Urinary bladder (tissue), 3 donors: ENCODE measurements at regions not wholly inside any gene's neighbourhood (a gene's known extent, or its start where the extent isn't known, plus 50 kb on each side); places are given as distances from the start of the nearest gene placed in this dataset.
"Not testable (repeated sequence)": the region's sequence is repeated elsewhere in the genome, so short reads cannot be mapped to it uniquely, and the experiment has no call there.

Experiments
- DNase-seq: peaks from one replicate; pipeline ENCODE4 v3.0.0-alpha.2; 2015; ENCODE audit errors: extremely low spot score
- H3K27ac ChIP-seq: one replicate; pipeline ENCODE4 v1.5.1; 2013; ENCODE audit warnings: low read depth, mild to moderate bottlenecking, moderate library complexity
- H3K36me3 ChIP-seq: one replicate; pipeline ENCODE4 v1.6.1; 2013; ENCODE audit warnings: mild to moderate bottlenecking, moderate library complexity; ENCODE audit not compliant: insufficient read depth
- H3K4me1 ChIP-seq: one replicate; pipeline ENCODE4 v1.6.1; 2013; ENCODE audit warnings: mild to moderate bottlenecking, moderate library complexity; ENCODE audit not compliant: insufficient read depth
- H3K4me3 ChIP-seq: one replicate; pipeline ENCODE4 v1.5.1; 2013; ENCODE audit warnings: low read depth, low read length
- WGBS: extraction: QIAGEN DNeasy Blood & Tissue Kit; methylation state at CpG from one replicate; pipeline ENCODE4 v1.1.7; 2013; 5-methylcytosine and 5-hydroxymethylcytosine counted together
- donor health status: healthy with polysubstance abuse.
- donor health status: healthy.

DNA sequence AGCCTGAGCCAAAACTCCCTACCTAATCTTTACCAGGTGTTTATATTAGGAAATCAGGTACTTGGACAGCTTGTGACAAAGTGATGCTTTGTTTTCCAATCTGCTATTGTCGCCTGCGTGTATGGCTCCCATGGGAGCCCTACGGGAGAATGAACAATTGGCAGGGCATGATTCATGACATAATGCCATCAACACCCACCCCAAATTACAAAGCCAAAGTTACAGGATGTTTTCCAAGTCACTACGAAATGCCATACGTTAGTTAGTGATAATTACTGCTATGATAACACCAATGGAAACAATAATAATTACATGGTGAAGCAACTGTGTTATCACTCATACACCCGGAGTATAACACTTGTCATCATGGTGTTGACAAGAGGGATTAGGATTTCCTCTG lies 226.4 kb downstream of the FAM181B start:
- Histone ChIP-seq H3K4me3 (no peak overlapping the region), H3K27ac (no peak overlapping the region), H3K36me3 (no peaks in the 10 kb centered on the region), H3K4me1 (peaks cover 1% of the 10 kb centered on the region)
- DNase-seq, result no peak
- WGBS, result 51% methylated on average over 6 of the region's 6 CpGs

DNA sequence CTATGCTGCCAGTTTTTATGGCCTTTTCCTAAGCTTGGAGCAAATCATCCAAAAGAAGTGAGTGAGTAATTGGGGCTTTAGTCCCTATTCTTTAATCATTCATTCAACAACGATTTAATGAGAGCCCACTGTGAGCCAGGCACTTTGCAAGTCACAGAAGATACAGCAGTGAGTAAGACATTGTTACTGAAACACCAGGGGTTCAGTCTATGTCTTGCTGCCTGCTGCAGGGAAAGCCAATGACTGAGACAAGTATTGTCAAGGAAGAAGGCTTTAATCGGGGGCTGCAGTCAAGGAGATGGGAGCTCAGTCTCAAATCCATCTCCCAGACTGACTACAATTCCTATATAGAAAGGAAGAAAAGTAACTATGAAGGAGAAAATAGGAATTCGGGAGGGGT lies 228.3 kb downstream of the FAM181B start:
- Histone ChIP-seq H3K4me3 (no peak overlapping the region), H3K36me3 (no peaks in the 10 kb centered on the region), H3K4me1 (peaks cover 1% of the 10 kb centered on the region), H3K27ac (no peak overlapping the region)
- WGBS, result 56% methylated on average over 3 of the region's 3 CpGs
- no peak for DNase-seq

DNA sequence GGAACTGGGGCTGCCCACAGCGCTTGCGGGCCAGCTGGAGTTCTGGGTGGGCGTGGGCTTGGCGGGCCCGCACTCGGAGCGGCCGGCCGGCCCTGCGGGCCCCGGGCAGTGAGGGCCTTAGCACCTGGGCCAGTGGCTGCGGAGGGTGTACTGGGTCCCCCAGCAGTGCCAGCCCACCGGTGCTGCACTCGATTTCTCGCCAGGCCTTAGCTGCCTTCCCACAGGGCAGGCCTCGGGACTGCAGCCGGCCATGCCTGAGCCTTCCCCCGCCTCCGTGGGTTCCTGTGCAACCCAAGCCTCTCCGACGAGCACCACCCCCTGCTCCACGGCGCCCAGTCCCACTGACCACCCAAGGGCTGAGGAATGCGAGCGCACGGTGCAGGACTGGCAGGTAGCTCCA lies 232.5 kb downstream of the FAM181B start:
- not testable (repeated sequence) for H3K4me1 ChIP-seq, H3K27ac ChIP-seq, H3K4me3 ChIP-seq, DNase-seq, H3K36me3 ChIP-seq
- WGBS, result 96% methylated on average over 26 of the region's 26 CpGs

DNA sequence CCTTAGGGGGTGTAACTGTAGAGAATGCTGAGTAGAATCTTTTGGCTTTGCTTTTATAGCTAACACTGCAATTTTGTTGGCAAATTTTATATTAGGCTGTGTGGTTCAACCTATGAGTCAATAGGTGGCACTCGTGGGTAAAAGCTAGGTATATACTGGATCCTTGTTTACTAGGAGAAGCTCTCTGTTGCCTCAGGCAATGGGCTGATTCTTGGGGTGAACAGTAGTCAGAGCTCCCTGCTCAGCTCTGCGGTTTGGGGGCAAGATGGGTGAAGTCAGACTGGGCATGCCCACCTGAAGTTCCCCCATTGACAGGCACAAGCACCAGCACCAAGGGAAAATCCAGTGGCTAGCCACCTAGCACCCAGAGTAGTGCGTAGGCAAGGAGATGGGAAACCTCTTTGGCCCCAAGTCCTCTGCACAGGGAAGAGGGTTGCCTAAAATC lies 238.7 kb downstream of the FAM181B start:
- no peak overlapping the region for H3K4me3 ChIP-seq
- no peaks in the 10 kb centered on the region for H3K4me1 ChIP-seq
- H3K27ac ChIP-seq, result no peak overlapping the region
- no peaks in the 10 kb centered on the region for H3K36me3 ChIP-seq
- DNase-seq, result no peak
- WGBS, result 46% methylated on average over 3 of the region's 3 CpGs

DNA sequence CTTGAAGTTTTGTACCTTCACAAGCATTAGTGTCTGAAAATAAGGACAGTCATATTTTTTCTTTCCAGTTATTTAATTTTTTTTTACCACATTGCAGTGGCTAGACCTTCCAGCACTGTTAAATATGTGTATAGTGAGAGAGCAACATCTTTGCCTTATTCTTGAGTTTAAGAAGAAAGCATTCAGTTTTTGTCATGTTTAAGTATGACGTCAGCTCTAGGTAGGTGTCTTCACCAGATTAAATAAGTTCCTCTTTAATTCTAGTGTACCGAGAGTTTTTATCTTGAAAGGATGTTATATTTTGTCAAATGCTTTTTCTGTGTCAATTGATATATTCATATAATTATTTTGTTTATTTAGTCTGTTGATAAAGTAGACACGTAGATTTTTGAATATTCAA lies 258.8 kb downstream of the FAM181B start:
- no peak overlapping the region for H3K4me3 ChIP-seq
- H3K4me1 ChIP-seq, result no peaks in the 10 kb centered on the region

DNA sequence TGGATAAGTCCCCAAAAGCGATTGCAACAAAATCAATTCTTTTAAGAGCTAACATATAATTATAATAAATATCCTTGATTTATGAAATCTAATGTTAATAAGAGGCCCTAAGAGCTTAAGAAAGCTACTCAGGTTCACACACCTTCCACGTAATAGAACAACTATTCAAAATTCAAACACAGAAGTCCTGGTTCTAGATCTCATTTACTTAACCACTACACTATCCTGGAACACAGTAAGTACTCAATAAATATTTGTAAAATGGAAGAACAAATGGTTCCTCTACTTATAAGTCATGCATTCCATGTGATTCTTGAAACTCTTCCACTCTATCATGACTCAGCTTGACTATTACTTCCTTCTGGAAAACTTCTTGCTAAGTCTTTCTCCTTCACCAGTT lies 268.2 kb downstream of the FAM181B start:
- no peak for DNase-seq
- Histone ChIP-seq H3K4me1 (no peaks in the 10 kb centered on the region), H3K36me3 (no peaks in the 10 kb centered on the region), H3K4me3 (no peak overlapping the region), H3K27ac (no peak overlapping the region)
- 92% methylated on average over 2 of the region's 2 CpGs for WGBS

More for the DNA sequence above, 258.8 kb downstream of the FAM181B start:
- WGBS, result 71% methylated on average over 3 of the region's 3 CpGs
- DNase-seq, result no peak
- H3K36me3 ChIP-seq, result no peaks in the 10 kb centered on the region
- no peak overlapping the region for H3K27ac ChIP-seq

DNA sequence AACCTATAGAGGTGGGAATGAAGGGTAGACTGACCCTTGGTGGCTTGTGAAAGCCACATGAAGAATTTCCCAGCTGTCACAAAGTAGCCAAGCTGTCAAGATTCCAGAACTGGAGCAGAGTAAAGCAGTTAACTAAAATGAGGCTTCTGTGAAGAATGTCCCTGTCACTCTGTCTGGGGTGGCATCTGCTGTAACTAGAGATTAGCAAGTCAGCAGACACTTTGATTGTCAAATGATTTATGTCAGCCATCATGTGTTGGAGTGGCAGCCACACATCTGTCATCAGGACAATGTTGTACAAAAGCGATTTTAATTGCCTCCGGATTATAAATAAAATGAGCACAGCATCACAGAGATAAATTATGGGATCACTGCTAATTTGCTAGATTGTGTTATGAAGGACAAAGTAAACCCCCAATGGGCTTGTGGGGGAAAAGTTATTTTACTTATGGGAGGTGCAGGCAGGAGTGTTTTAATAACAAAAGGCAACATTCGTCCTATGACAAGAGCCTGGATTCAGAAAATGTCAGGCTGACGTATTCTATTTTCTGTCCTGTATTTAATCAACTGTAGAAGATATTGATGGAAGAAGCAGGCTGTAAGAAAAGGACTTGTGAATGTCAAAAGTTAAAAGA lies 270.9 kb downstream of the FAM181B start:
- H3K4me1 ChIP-seq, result no peaks in the 10 kb centered on the region
- no peak for DNase-seq
- H3K4me3 ChIP-seq, result no peak overlapping the region
- WGBS, result 71% methylated on average over 4 of the region's 4 CpGs
- no peak overlapping the region for H3K27ac ChIP-seq
- no peaks in the 10 kb centered on the region for H3K36me3 ChIP-seq

DNA sequence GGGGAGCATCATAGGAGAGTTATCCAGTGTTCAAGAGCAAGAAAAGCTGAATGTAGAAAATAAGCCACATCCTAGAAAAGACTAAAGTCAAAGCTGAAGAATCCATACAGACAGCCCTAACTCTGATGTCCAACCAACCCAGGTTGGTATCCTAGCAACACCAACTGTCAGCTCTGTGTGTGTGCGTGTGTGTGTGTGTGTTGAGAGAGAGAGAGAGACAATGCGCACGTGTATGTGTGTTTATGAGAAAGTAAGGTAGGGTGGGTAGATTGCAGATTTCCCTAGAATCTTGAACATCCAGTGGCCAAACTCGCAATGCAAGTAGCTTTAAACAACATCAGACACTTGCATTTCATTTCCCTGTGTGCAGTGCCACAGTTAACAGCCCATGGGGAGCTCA lies 274.9 kb downstream of the FAM181B start:
- no peak for DNase-seq
- 38% methylated on average over 4 of the region's 4 CpGs for WGBS
- no peaks in the 10 kb centered on the region for H3K36me3 ChIP-seq
- H3K27ac ChIP-seq, result no peak overlapping the region
- H3K4me3 ChIP-seq, result no peak overlapping the region
- no peaks in the 10 kb centered on the region for H3K4me1 ChIP-seq

DNA sequence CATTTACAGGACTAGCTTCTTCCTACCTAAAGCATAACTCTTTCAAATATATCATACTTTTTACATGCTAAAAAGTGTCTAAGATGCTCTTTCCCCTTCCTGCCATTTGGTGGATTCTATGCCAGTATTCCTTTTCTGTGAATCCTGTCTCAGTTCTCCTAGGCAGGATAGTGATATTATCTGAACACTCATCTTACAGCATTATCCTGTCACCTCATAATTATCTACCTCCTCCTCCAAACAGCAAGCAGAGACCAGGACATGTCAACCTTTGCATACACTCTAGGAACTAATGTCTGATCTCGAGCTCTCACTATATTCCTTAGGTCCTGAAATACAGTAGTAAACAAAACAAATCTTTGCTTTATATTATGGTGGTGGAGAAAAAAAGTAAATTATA lies 275.5 kb downstream of the FAM181B start:
- Histone ChIP-seq H3K4me1 (no peaks in the 10 kb centered on the region), H3K4me3 (no peak overlapping the region), H3K27ac (no peak overlapping the region), H3K36me3 (no peaks in the 10 kb centered on the region)
- WGBS, result 54% methylated on average over 1 of the region's 1 CpG
- no peak for DNase-seq

DNA sequence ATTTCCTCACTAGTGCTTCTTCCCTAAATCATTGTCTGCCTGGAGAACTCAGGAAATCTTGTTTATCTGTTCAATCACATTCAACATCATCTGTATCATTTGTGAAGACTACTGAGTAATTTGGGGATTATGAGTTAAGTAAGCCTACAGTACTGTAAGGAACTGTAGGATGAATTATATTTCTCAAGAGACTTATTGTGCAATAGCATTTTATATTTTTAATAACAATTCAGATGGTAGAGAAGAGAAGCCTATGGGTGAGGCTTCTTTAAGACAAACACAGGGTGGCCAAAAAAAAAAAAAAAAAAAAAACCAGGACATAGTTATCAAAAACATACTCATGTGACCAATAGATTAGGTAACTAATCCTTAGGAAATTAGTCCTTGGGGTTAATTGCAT lies 282.7 kb downstream of the FAM181B start:
- Histone ChIP-seq H3K4me3 (no peak overlapping the region), H3K27ac (no peak overlapping the region), H3K4me1 (no peaks in the 10 kb centered on the region), H3K36me3 (no peaks in the 10 kb centered on the region)
- no peak for DNase-seq

DNA sequence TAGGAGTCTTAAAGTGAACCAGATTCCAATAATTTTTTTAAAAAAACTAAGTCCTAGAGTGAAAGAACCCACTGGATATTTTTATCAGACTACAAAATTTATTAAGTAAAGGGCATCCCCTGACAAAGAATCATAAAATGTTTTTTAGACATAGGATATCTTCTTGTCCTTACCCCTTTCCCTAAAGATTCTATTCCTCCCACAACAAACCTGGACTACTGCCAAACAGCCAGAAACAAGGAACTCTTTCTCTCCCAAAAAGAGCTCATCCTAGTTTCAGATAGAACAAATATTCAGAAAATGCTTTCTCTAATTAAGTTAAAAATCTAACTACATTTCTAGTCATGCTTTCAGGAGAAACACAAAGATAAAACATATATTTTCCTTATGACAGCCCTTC lies 327.1 kb downstream of the FAM181B start:
- Histone ChIP-seq H3K4me3 (no peak overlapping the region), H3K36me3 (no peaks in the 10 kb centered on the region), H3K4me1 (no peaks in the 10 kb centered on the region), H3K27ac (no peak overlapping the region)
- no peak for DNase-seq

DNA sequence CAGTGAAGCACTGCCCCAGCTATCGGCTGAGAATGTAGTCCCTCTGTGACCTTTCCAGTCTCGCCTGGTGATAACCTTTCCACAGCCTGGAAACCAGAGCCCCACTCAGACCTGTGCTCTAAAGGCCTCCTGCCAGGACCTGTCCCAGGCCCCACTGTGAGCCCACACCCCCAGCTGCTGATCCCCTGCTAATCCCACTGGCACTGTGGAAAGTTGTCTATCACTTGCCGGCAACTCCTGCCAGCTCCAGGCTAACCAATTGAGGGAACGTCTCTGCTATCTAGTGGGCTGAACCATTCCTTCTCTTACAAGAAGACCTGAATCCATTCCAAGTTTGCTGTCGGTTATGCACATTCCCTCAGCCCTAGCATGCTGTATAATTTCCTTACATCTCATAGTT lies 328.2 kb downstream of the FAM181B start:
- DNase-seq, result no peak
- Histone ChIP-seq H3K4me1 (no peaks in the 10 kb centered on the region), H3K36me3 (no peaks in the 10 kb centered on the region), H3K4me3 (no peak overlapping the region), H3K27ac (no peak overlapping the region)
- WGBS, result 34% methylated on average over 5 of the region's 5 CpGs

DNA sequence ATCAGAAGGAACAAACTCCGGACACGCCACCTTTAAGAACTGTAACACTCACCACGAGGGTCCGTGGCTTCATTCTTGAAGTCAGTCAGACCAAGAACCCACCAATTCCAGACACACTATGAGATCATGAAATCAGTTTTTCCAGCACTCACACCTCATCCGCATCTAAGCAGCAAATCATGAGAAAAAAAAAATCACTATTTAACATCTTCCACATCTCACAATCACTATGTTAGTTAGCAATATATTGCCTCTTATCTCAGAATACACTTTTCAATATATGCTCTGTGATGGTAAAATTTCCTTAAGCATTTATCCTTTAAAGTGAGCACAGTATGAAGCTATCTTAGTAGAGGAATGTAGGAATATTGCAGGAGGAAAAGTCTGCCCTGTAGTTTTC lies 328.7 kb downstream of the FAM181B start:
- no peak overlapping the region for H3K4me3 ChIP-seq
- no peaks in the 10 kb centered on the region for H3K36me3 ChIP-seq
- no peak overlapping the region for H3K27ac ChIP-seq
- WGBS, result 96% methylated on average over 5 of the region's 5 CpGs
- no peak for DNase-seq
- no peaks in the 10 kb centered on the region for H3K4me1 ChIP-seq

DNA sequence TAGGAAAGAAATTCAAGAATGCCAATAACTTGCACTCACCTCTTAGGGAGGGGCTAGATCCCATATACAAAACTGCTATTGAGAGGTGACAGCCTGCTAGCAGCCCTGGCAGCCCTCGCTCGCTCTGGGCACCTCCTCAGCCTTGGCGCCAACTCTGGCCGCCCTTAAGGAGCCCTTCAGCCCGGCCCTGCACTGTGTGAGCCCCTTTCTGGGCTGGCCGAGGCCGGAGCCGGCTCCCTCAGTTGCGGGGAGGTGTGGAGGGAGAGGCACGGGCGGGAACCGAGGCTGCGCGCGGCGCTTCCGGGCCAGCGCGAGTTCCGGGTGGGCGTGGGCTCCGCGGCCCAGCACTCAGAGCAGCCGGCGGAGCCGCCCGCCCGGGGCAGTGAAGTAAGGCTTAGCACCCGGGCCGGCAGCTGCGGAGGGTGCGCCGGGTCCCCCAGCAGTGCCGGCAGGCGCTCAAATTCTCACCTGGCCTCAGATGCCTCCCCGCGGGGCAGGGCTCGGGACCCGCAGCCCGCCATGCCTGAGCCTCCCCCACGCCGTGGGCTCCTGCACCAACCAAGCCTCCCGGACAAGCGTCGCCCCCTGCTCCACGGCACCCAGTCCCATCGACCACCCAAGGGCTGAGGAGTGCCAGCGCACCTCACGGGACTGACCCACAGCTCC lies 329.9 kb downstream of the FAM181B start:
- Histone ChIP-seq H3K4me1 (no peaks in the 10 kb centered on the region), H3K27ac (no peak overlapping the region), H3K36me3 (no peaks in the 10 kb centered on the region), H3K4me3 (no peak overlapping the region)
- no peak for DNase-seq
- WGBS, result 97% methylated on average over 49 of the region's 49 CpGs
